PC-3 (cell line): ENCODE measurements at regions not wholly inside any gene's neighbourhood (a gene's known extent, or its start where the extent isn't known, plus 50 kb on each side); places are given as distances from the start of the nearest gene placed in this dataset.

Experiments used
- EZH2phosphoT487 ChIP-seq: fragments of 300-600 bp; sonication (generic); IDR thresholded peaks from 2 replicates; pipeline ENCODE4 v1.6.1; 2018; ENCODE audit warnings: mild to moderate bottlenecking, antibody characterized with exemption, low read length, borderline replicate concordance
- TF ChIP-seq, protein P1 (sequence below): fragments of 300-600 bp; sonication (generic); conservative IDR thresholded peaks from 2 replicates; pipeline ENCODE4 v1.5.1; 2017; ENCODE audit warnings: antibody characterized with exemption, low read depth, mild to moderate bottlenecking, low read length

DNA sequence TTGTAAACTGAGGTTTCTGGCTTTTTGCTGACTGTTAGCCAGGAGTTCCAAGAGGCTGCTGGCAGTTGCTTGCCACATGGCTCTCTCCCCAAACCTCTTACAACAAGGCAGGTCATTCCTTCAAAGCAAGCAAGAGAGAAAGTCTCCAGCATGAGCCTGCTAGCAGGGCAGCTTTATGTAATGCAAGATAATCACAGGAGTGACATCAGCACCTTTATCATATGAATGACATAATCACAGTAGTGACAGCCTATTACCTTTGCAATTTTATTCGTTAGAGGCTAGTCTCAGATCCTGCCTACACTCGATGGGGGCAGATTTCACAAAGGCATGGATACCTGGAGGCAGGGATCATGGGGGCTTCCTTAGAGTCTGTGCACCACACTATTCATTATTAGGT lies 79.5 kb upstream of the KCNJ16 start:
- TF ChIP-seq, protein P1, sequence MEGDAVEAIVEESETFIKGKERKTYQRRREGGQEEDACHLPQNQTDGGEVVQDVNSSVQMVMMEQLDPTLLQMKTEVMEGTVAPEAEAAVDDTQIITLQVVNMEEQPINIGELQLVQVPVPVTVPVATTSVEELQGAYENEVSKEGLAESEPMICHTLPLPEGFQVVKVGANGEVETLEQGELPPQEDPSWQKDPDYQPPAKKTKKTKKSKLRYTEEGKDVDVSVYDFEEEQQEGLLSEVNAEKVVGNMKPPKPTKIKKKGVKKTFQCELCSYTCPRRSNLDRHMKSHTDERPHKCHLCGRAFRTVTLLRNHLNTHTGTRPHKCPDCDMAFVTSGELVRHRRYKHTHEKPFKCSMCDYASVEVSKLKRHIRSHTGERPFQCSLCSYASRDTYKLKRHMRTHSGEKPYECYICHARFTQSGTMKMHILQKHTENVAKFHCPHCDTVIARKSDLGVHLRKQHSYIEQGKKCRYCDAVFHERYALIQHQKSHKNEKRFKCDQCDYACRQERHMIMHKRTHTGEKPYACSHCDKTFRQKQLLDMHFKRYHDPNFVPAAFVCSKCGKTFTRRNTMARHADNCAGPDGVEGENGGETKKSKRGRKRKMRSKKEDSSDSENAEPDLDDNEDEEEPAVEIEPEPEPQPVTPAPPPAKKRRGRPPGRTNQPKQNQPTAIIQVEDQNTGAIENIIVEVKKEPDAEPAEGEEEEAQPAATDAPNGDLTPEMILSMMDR, result no peak
- no peak for TF ChIP-seq EZH2phosphoT487
